Psoas muscle (tissue), 7 donors: ENCODE measurements at regions not wholly inside any gene's neighbourhood (a gene's known extent, or its start where the extent isn't known, plus 50 kb on each side); places are given as distances from the start of the nearest gene placed in this dataset.
"Not testable (repeated sequence)": the region's sequence is repeated elsewhere in the genome, so short reads cannot be mapped to it uniquely, and the experiment has no call there.

ENCODE experiments used
- ATAC-seq, 4 donors: fragments of 200-7000 bp; cut with Tn5 transposase; one replicate each; pipeline ENCODE4 v1.9.1; 2020; ENCODE audit warnings: moderate library complexity in 3 of 4, mild to moderate bottlenecking in 2 of 4
- DNase-seq, 2 donors: peaks; one replicate each; pipeline ENCODE4 v3.0.0-alpha.2; 2020
- H3K27ac ChIP-seq: fragments of 200-600 bp; one replicate; pipeline ENCODE4 v1.8.0; 2022
- H3K27me3 ChIP-seq, 3 donors: fragments of 200-600 bp in 1 of 3; one replicate each; pipeline versions ENCODE4 v1.6.1 to v1.8.0; 2013 to 2022; ENCODE audit warnings: low read length in 2 of 3, mild to moderate bottlenecking in 2 of 3, moderate library complexity in 1 of 3; ENCODE audit not compliant: insufficient read depth in 3 of 3
- H3K36me3 ChIP-seq, 2 donors: fragments of 200-600 bp in 1 of 2; one replicate each; pipeline versions ENCODE4 v1.6.1 to v1.8.0; 2013 to 2022; ENCODE audit warnings: low read depth in 1 of 2, mild to moderate bottlenecking in 1 of 2, moderate library complexity in 1 of 2; ENCODE audit not compliant: insufficient read depth in 1 of 2
- H3K4me1 ChIP-seq: fragments of 200-600 bp; one replicate; pipeline ENCODE4 v1.8.0; 2022
- H3K4me3 ChIP-seq: fragments of 200-600 bp; one replicate; pipeline ENCODE4 v1.8.0; 2022; ENCODE audit warnings: mild to moderate bottlenecking
- H3K9me3 ChIP-seq: fragments of 200-600 bp; one replicate; pipeline ENCODE4 v1.8.0; 2022
- CTCF ChIP-seq: fragments of 200-600 bp; IDR thresholded peaks from one replicate; pipeline ENCODE4 v1.8.0; 2022; ENCODE audit warnings: antibody characterized with exemption
- WGBS, 3 donors: extraction: QIAGEN DNeasy Blood & Tissue Kit; methylation state at CpG; one replicate each; pipeline versions ENCODE4 v1.1.6 to v1.1.7; 2013; 5-methylcytosine and 5-hydroxymethylcytosine counted together
- intact Hi-C, 2 donors: fragments of 100-400 bp; cut with DNase I; formaldehyde crosslinking; loops; one replicate each; pipeline versions ENCODE4 v1.11.0 to v1.14.2; 2022
- donor health status: healthy with polysubstance abuse.
- donor health status: DM: no; HTN: no; CAD: no; lungs with moderate emphysema.
- donor health status: Bipolar disorder and iron deficiency.
- donor health status: healthy.
- donor health status: DM: yes; HTN: yes; CAD: no.
- donor health status: DM: no; HTN: no; CAD: no.
- donor health status: DM: yes; HTN: yes; CAD: no.

GRCh38 chr5:114858665-114859437 lies 310.9 kb downstream of the TRIM36 start:
- H3K27ac ChIP-seq: no peak overlapping the region
- H3K36me3 ChIP-seq: no peaks in the 10 kb centered on the region
- intact Hi-C loops: no loop called here
- no peaks in the 10 kb centered on the region for H3K27me3 ChIP-seq
- ATAC-seq (no peak), DNase-seq (no peak)
- WGBS, 3 donors: 69 to 74% (median 72%) methylated on average over 7 of the region's 7 CpGs
- no peak for TF ChIP-seq CTCF
- no peaks in the 10 kb centered on the region for H3K4me1 ChIP-seq
- no peak overlapping the region for H3K4me3 ChIP-seq
- H3K9me3 ChIP-seq: no peaks in the 10 kb centered on the region

- WGBS, 3 donors: 13 to 23% (median 22%) methylated on average over 22 of the region's 22 CpGs
- DNase-seq: peak; percentile 16 to 50
These were observed 311.7 kb downstream of the TRIM36 start for GRCh38 chr5:114857941-114858551.

DNA sequence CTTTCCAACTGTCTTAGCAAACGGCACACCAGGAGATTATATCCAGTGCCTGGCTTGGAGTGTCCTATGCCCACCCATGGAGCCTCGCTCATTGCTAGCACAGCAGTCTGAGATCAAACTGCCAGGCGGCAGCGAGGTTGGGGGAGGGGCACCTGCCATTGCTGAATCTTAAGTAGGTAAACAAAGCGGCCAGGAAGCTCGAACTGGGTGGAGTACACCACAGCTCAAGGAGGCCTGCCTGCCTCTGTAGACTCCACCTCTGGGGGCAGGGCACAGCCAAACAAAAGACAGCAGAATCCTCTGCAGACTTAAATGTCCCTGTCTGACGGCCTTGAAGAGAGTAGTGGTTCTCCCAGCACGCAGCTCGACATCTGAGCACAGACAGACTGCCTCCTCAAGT lies 325.0 kb downstream of the TRIM36 start:
- intact Hi-C loops, H3K4me3 ChIP-seq, H3K27me3 ChIP-seq, H3K9me3 ChIP-seq, H3K27ac ChIP-seq, H3K36me3 ChIP-seq, ATAC-seq, H3K4me1 ChIP-seq, DNase-seq: not testable (repeated sequence)
- 86 to 89% (median 87%) methylated on average over 9 of the region's 9 CpGs for WGBS, 3 donors

More at GRCh38 chr5:114857941-114858551, 311.7 kb downstream of the TRIM36 start:
- intact Hi-C loops: no loop called here
- no peaks in the 10 kb centered on the region for H3K4me1 ChIP-seq
- peak; percentile 57 to 78 (median 74) for ATAC-seq
- no peaks in the 10 kb centered on the region for H3K27me3 ChIP-seq
- no peaks in the 10 kb centered on the region for H3K9me3 ChIP-seq
- H3K36me3 ChIP-seq: no peaks in the 10 kb centered on the region
- TF ChIP-seq CTCF: no peak
- H3K27ac ChIP-seq: no peak overlapping the region
- peak overlapping the region; percentile 26 for H3K4me3 ChIP-seq

DNA sequence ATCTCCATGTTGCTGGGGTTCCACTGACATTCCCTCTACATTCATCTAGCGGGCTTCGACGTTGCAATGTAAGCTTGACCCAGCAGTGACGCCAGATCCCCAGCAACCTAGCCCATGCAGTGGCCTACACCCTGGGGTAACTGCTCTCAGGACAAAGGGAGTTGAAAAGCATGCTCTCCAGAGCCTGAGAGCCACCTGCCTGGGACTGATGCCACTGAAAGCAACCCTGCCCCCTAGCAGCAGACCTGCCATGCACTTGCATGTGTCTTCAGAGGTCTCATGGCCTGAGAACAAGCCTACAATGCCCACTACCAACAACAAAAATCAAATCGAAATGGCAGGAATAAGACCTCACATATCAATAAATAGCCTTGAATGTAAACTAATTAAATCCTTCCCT lies 330.3 kb downstream of the TRIM36 start:
- no peak for TF ChIP-seq CTCF
- no peak for ATAC-seq
- H3K27ac ChIP-seq: no peak overlapping the region

DNA sequence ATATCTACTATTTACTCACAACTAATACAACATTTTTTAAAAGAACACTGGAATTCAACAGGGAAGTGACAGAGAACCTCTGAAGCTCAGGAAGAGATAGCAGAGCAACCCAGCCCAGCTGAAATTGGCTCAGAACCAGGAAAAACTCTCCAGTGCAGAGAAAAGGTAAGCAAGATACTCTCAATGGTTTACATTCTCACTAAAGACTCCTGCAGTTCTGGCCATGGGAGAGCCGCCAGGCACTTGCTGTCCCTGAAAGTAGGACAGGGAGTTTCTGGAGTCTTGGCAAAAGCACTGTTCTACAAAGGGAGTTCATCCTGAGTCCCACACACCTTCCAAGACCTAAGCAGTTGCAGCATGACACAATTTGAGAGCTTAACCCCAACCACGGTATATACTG lies 330.8 kb downstream of the TRIM36 start:
- H3K9me3 ChIP-seq: no peaks in the 10 kb centered on the region
- ATAC-seq (no peak), DNase-seq (no peak)
- no peak overlapping the region for H3K4me3 ChIP-seq
- no peaks in the 10 kb centered on the region for H3K36me3 ChIP-seq
- intact Hi-C loops: no loop called here
- H3K27ac ChIP-seq: no peak overlapping the region
- H3K4me1 ChIP-seq: no peaks in the 10 kb centered on the region
- 70 to 89% (median 89%) methylated on average over 2 of the region's 2 CpGs for WGBS, 3 donors
- H3K27me3 ChIP-seq: no peaks in the 10 kb centered on the region
- no peak for TF ChIP-seq CTCF

More for the DNA sequence above, 330.3 kb downstream of the TRIM36 start:
- Histone ChIP-seq H3K27me3 (no peaks in the 10 kb centered on the region), H3K9me3 (no peaks in the 10 kb centered on the region), H3K4me3 (no peak overlapping the region), H3K4me1 (no peaks in the 10 kb centered on the region), H3K36me3 (no peaks in the 10 kb centered on the region)
- intact Hi-C loops: no loop called here
- 73 to 78% (median 78%) methylated on average over 5 of the region's 5 CpGs for WGBS, 3 donors
- DNase-seq: no peak
